Neural progenitor cell (in vitro differentiated cells): ENCODE measurements at regions not wholly inside any gene's neighbourhood (a gene's known extent, or its start where the extent isn't known, plus 50 kb on each side); places are given as distances from the start of the nearest gene placed in this dataset.
"Not testable (repeated sequence)": the region's sequence is repeated elsewhere in the genome, so short reads cannot be mapped to it uniquely, and the experiment has no call there.

Experiments used
- EZH2phosphoT487 ChIP-seq: fragments of 200-600 bp; sonication (generic); IDR thresholded peaks from 2 replicates; pipeline ENCODE4 v1.6.1; 2017; ENCODE audit warnings: antibody characterized with exemption
- TF ChIP-seq, protein P1 (sequence below): fragments of 200-600 bp; sonication (generic); IDR thresholded peaks from 2 replicates; pipeline ENCODE4 v1.5.1; 2017; ENCODE audit warnings: antibody characterized with exemption, mild to moderate bottlenecking

DNA sequence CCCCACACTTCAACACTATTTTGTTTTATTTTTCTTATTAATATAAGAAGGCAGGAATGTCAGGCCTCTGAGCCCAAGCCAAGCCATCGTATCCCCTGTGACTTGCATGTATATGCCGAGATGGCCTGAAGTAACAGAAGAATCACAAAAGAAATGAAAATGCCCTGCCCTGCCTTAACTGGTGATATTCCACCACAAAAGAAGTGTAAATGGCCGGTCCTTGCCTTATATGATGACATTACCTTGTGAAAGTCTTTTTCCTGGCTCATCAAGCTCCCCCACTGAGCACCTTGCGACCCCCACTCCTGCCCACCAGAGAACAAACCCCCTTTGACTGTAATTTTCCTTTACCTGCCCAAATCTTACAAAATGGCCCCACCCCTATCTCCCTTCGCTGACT is 272.6 kb downstream of the SATB2 start:
- TF ChIP-seq, protein P1, sequence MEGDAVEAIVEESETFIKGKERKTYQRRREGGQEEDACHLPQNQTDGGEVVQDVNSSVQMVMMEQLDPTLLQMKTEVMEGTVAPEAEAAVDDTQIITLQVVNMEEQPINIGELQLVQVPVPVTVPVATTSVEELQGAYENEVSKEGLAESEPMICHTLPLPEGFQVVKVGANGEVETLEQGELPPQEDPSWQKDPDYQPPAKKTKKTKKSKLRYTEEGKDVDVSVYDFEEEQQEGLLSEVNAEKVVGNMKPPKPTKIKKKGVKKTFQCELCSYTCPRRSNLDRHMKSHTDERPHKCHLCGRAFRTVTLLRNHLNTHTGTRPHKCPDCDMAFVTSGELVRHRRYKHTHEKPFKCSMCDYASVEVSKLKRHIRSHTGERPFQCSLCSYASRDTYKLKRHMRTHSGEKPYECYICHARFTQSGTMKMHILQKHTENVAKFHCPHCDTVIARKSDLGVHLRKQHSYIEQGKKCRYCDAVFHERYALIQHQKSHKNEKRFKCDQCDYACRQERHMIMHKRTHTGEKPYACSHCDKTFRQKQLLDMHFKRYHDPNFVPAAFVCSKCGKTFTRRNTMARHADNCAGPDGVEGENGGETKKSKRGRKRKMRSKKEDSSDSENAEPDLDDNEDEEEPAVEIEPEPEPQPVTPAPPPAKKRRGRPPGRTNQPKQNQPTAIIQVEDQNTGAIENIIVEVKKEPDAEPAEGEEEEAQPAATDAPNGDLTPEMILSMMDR: not testable (repeated sequence)
- TF ChIP-seq EZH2phosphoT487: not testable (repeated sequence)
